GM18499 (cell line): ENCODE measurements at regions not wholly inside any gene's neighbourhood (a gene's known extent, or its start where the extent isn't known, plus 50 kb on each side); places are given as distances from the start of the nearest gene placed in this dataset.

ENCODE experiments used
- ATAC-seq: cut with Tn5 transposase; IDR thresholded peaks from one replicate; pipeline ENCODE4 v1.9.1; 2021; ENCODE audit warnings: moderate number of reproducible peaks; ENCODE audit not compliant: insufficient read depth, unreplicated experiment

GRCh38 chr10:128480601-128481000 is 354.4 kb upstream of the MKI67 start:
- no peak for ATAC-seq

GRCh38 chr10:128481152-128481840 is 355.1 kb upstream of the MKI67 start:
- no peak for ATAC-seq

- no peak for ATAC-seq
Observed at GRCh38 chr10:128482052-128482451, 355.8 kb upstream of the MKI67 start.

- no peak for ATAC-seq
Observed at GRCh38 chr10:128483216-128483615, 357.0 kb upstream of the MKI67 start.

- ATAC-seq = no peak
Observed at GRCh38 chr10:128484041-128484440, 357.8 kb upstream of the MKI67 start.

GRCh38 chr10:128485701-128486235 is 359.5 kb upstream of the MKI67 start:
- no peak for ATAC-seq

- no peak for ATAC-seq
Observed at GRCh38 chr10:128487517-128487916, 361.3 kb upstream of the MKI67 start.

- no peak for ATAC-seq
Observed at GRCh38 chr10:128489324-128490247, 363.4 kb upstream of the MKI67 start.

- ATAC-seq = no peak
Observed at GRCh38 chr10:128491686-128492085, 365.5 kb upstream of the MKI67 start.

GRCh38 chr10:128493811-128494210 is 367.6 kb upstream of the MKI67 start:
- ATAC-seq = no peak

- ATAC-seq = no peak
Observed at GRCh38 chr10:128494665-128495064, 368.4 kb upstream of the MKI67 start.

- no peak for ATAC-seq
Observed at GRCh38 chr10:128497660-128498377, 371.6 kb upstream of the MKI67 start.

GRCh38 chr10:128498378-128498730 is 372.1 kb upstream of the MKI67 start:
- ATAC-seq = no peak

GRCh38 chr10:128498746-128499145 is 372.5 kb upstream of the MKI67 start:
- ATAC-seq = no peak

- ATAC-seq = no peak
Observed at GRCh38 chr10:128499486-128499885, 373.3 kb upstream of the MKI67 start.

GRCh38 chr10:128499956-128500355 is 373.7 kb upstream of the MKI67 start:
- no peak for ATAC-seq

GRCh38 chr10:128500642-128501041 is 374.4 kb upstream of the MKI67 start:
- no peak for ATAC-seq

- ATAC-seq = no peak
Observed at GRCh38 chr10:128505346-128505745, 379.1 kb upstream of the MKI67 start.

GRCh38 chr10:128506423-128506822 is 380.2 kb upstream of the MKI67 start:
- ATAC-seq = no peak

- ATAC-seq = no peak
Observed at GRCh38 chr10:128507066-128507465, 380.8 kb upstream of the MKI67 start.

GRCh38 chr10:128511284-128511683 is 385.1 kb upstream of the MKI67 start:
- no peak for ATAC-seq
